Fibroblast of the aortic adventitia (primary cell): ENCODE measurements at regions not wholly inside any gene's neighbourhood (a gene's known extent, or its start where the extent isn't known, plus 50 kb on each side); places are given as distances from the start of the nearest gene placed in this dataset.

Source experiments
- DNase-seq: peaks from one replicate; pipeline ENCODE4 v3.0.0-alpha.2; 2010; ENCODE audit warnings: low read depth
- H3K4me3 ChIP-seq: 2 replicates; pipeline ENCODE4 v1.5.1; 2011; ENCODE audit warnings: low read depth, mild to moderate bottlenecking, control low read depth, low read length, moderate library complexity
- CTCF ChIP-seq: IDR thresholded peaks from 2 replicates; pipeline ENCODE4 v1.5.1; 2011; ENCODE audit warnings: mild to moderate bottlenecking, low read length, control low read depth, inconsistent platforms; ENCODE audit not compliant: insufficient read depth

GRCh38 chr6:47360388-47360787 lies 50.7 kb upstream of the TNFRSF21 start:
- DNase-seq = no peak
- TF ChIP-seq CTCF = no peak
- no peak overlapping the region for H3K4me3 ChIP-seq

- DNase-seq = no peak
- H3K4me3 ChIP-seq = no peak overlapping the region
- no peak for TF ChIP-seq CTCF
Observed at GRCh38 chr6:47362857-47363461, 53.3 kb upstream of the TNFRSF21 start.

- no peak for DNase-seq
- H3K4me3 ChIP-seq = no peak overlapping the region
- TF ChIP-seq CTCF = no peak
Observed at GRCh38 chr6:47363736-47364135, 54.0 kb upstream of the TNFRSF21 start.

GRCh38 chr6:47366335-47366890 lies 56.7 kb upstream of the TNFRSF21 start:
- no peak overlapping the region for H3K4me3 ChIP-seq
- no peak for DNase-seq
- no peak for TF ChIP-seq CTCF

GRCh38 chr6:47371139-47371869 lies 61.6 kb upstream of the TNFRSF21 start:
- DNase-seq = no peak
- H3K4me3 ChIP-seq = no peak overlapping the region
- TF ChIP-seq CTCF = no peak

GRCh38 chr6:47371870-47372255 lies 62.2 kb upstream of the TNFRSF21 start:
- no peak for DNase-seq
- H3K4me3 ChIP-seq = no peak overlapping the region
- no peak for TF ChIP-seq CTCF
